ENCODE measurements at regions not wholly inside any gene's neighbourhood (a gene's known extent, or its start where the extent isn't known, plus 50 kb on each side); places are given as distances from the start of the nearest gene placed in this dataset.

- no peak for DNase-seq
Measured at GRCh38 chr2:157933160-157933920, 57.2 kb upstream of the ACVR1 start.

- no peak for DNase-seq
Measured at GRCh38 chr2:157932480-157933159, 56.5 kb upstream of the ACVR1 start.

GRCh38 chr2:157931542-157931941 lies 55.4 kb upstream of the ACVR1 start:
- no peak for DNase-seq

GRCh38 chr2:157930728-157931127 lies 54.6 kb upstream of the ACVR1 start:
- no peak for DNase-seq

GRCh38 chr2:157929871-157930667 lies 53.9 kb upstream of the ACVR1 start:
- no peak for DNase-seq

- DNase-seq, result no peak
Measured at GRCh38 chr2:157928372-157928771, 52.2 kb upstream of the ACVR1 start.

- DNase-seq, result no peak
Measured at GRCh38 chr2:157927155-157927554, 51.0 kb upstream of the ACVR1 start.
